HG02678 (cell line): ENCODE measurements at regions not wholly inside any gene's neighbourhood (a gene's known extent, or its start where the extent isn't known, plus 50 kb on each side); places are given as distances from the start of the nearest gene placed in this dataset.

ENCODE experiments used
- ATAC-seq: cut with Tn5 transposase; IDR thresholded peaks from one replicate; pipeline ENCODE4 v1.9.1; 2021; ENCODE audit warnings: mild to moderate bottlenecking, moderate library complexity; ENCODE audit not compliant: unreplicated experiment

- ATAC-seq, result no peak
Observed at GRCh38 chr1:94620345-94621031, 78.9 kb upstream of the F3 start.

GRCh38 chr1:94619731-94620130 lies 78.2 kb upstream of the F3 start:
- no peak for ATAC-seq

DNA sequence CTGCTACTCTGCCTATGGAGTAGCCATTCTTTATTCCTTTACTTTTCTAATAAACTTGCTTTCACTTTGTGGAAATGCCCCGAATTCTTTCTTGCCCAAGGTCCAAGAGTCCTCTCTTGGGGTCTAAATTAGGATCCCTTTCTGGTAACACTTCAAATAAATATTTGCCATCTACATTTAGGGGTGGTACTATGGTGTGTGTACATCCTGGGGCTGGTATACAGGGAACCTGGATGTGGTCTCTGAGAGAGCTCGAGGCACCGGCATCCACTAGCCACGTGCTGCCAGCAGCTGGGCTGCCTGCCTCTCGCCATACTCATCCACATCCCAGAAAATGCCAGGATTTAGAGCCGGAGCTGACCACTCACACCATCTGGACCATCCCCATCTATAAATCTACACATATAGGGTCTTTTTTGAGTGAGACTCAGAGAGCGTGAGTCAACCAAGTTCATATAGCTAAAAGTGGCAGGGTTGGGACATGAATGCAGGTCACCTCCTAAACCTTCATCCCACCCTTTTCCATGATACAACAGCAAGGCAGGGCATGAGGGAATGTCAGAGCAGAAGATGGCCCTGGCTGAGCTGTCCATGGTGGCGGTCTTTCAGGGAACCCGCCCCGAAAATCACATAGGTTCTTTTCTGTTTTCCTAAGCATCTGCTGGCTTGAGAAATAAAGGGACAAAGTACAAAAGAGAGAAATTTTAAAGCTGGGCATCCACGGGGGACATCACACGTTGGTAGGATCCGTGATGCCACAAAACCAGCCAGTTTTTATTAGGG lies 76.6 kb upstream of the F3 start:
- ATAC-seq, result no peak

DNA sequence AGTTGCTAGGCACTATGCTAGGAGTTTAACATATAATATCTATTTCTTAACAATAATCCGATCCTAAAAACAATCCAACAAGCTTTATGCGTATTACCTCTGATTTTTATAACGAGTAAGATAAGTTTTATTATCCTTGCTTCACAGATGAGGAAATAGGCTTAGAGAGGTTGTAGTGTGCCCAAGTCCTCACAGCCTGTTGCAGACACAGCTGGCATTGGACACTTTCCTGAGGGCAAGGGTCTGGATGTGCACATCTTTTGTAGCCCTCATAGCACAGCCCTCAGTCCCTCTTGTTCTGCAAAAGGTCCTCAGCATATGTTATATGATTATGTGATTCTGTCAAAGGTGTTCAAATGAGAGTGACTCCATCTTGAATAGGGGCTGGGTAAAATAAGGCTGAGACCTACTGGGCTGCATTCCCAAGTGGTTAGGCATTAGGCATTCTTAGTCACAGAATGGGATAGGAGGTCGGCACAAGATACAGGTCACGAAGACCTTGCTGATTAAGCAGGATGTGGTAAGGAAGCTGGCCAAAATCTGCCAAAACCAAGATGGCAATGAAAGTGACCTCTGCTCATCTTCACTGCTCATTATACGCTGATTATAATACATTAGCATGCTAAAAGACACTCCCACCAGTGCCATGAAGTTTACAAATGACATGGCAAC lies 75.7 kb upstream of the F3 start:
- ATAC-seq, result no peak

GRCh38 chr1:94616506-94616905 lies 74.9 kb upstream of the F3 start:
- no peak for ATAC-seq

DNA sequence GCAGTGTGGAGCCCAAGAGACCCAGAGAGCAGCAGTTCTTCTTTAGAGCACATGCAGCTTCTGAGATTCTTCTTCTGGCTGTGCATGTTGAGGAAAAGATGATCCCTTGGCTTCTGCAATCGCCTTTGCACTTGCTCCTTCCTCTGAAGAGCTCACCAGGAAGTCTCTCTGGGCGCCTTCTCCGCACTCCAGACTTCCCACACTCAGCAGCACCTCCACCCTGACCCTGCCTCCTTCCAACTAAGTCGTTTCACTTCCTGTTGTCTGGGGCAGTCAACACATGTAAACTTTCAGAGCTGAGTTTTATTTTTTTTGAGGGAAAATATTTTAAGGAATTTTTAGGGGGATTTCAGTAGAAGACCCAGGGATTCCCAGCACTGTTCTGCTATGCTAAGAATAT lies 73.4 kb upstream of the F3 start:
- ATAC-seq, result no peak

- no peak for ATAC-seq
Observed at GRCh38 chr1:94614168-94614815, 72.7 kb upstream of the F3 start.

DNA sequence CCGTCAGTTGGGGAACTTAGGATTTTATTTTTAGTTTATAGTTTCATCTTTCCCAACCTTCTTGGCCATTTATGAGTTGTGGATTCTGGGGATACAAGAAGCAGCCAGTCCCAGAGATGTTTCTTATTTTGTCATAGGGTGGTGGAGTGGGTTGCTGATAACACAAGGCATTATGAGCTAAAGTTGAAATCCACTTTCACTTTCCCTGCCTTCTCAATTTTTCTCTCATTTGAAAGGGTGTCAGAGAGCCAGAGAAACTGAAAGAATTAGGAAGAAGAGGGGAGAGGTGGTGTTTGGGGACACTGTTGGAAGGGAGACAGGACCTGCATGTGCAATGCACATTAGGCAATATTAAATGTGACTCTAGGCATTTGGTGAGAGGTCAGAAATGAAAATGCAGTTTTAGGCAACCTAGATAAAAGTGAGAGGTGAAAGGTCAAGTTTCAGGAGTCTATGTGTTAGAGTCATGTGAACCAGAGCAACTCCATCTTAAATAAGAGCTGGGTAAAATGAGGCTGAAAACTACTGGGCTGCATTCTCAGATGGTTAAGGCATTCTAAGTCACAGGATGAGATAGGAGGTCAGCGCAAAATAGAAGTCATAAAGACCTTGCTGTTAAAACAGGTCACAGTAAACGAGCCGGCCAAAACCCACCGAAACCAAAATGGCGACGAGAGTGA lies 71.1 kb upstream of the F3 start:
- no peak for ATAC-seq

GRCh38 chr1:94611681-94612475 lies 70.3 kb upstream of the F3 start:
- no peak for ATAC-seq

DNA sequence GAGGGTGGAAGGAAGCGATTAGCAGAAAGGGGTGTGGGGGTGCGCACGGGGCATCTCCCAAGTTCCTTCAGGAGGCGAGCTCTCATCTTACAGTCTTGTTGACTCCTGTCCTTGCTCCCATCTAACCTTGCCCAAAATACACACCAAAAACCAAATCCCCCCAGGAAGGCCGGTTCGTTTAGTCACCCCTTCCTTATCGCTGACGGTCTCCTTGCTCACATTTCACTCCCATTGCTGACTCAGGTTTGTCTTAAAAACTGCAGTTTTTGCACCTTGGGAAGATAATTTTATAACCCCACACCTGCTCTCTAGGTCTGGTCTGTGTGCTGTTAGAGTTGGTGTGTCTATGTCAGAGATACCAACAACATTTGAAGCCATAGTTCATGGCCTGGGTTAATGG lies 68.1 kb upstream of the F3 start:
- ATAC-seq, result no peak

DNA sequence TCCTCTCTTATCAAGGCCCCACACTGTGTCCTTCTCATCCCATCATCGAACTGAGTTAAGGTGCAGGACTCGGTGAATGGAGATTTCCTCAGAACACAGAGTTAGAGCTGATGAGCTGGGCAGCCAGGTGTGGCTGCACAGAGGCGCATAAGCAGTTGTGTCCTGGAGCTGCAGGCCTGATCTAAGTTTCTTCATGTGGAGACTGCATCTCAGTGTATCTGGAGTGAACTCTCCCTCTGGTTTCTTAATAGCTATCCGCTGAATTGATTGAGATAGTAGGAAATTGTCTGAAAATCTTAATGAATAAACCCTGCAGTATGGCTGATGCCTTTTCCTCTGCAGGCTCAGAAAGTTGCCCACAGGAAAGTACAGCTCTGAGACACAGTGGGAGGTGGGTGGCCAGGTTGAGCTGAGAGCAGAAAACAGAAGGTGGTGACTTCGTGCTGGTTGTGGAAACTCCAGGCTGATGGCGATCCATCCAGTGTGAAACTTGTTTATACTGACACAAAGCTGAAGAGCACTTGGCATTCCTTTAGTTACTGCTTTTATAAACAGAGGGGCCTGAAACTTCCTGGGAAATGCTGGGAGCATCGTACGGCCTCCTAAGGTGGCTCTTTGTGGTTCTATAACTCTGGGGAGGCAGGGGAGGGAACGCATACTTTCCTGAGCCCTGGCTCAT lies 67.4 kb upstream of the F3 start:
- no peak for ATAC-seq

DNA sequence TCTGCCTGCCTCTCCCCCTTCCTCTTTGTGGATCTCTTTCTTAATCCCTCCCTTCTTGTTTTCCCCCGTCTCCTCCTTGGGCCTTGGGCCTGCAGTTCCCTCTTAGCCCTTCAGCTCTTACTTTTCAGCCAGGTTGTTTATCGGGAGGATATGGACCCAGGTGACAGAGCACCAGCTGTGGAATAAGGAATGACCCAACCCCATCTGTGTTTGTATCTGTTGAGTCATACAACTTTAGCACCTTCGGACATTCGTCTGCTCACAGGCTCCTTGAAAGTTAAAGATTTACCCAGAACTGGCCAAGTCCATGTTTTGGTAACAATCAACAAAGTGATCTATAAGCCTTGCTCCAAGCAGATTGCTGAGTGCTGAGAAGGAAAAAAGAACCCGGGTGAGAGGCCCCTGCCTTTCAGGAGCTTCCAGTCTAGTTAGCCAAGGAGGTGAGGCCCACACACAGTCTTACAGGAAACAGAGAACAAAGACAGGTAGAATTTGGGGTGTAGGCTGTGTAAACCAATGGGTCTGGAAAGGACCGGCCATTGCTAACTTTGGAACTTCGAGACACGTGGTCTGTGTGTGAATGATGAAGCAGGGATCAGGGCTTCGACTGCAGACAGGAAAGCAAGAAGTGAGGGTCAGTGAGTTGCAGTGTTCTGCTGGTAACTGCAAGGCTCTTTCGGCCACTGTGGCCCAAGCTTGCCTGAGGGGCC lies 66.7 kb upstream of the F3 start:
- no peak for ATAC-seq

GRCh38 chr1:94607398-94607797 lies 65.8 kb upstream of the F3 start:
- ATAC-seq, result no peak

GRCh38 chr1:94606471-94606870 lies 64.9 kb upstream of the F3 start:
- ATAC-seq, result no peak

GRCh38 chr1:94603663-94604062 lies 62.1 kb upstream of the F3 start:
- ATAC-seq, result no peak

DNA sequence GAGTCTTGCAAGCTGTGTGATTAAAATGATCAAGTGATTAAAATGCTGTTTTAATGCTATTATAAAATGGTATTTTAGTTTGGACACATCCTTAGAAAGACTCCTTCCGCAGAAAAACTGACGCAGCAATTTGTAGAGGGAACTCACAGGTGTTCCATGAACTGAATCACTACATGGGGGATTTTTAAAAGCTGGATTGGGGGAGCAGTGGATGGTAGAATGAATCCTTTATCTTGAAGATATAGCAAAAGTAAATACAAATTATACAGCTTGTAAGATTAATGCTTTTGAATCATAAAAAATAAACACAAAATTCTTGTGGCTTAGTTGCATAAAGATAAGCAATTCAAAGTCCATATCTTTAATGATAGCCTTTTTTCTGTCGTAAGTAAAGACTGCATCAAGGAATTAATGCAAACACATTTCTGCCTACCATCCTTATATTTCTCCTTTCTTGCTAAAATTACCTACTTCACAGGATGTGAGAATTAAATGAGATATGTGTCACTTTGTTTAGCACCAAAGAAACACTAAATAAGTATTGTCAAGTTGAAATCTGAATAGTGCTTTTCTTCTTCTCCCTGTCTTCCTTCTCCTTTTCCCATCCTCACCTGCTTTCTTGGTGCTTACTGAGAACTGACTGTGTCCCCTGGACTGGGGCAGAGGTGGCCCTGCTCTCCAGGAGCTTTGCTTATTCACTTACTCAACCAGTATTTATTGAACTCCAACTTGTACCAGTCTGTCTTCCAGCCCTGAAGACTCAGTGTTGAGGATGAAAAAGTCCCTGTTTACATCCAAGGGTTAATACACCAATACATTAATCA lies 61.5 kb upstream of the F3 start:
- ATAC-seq, result no peak

DNA sequence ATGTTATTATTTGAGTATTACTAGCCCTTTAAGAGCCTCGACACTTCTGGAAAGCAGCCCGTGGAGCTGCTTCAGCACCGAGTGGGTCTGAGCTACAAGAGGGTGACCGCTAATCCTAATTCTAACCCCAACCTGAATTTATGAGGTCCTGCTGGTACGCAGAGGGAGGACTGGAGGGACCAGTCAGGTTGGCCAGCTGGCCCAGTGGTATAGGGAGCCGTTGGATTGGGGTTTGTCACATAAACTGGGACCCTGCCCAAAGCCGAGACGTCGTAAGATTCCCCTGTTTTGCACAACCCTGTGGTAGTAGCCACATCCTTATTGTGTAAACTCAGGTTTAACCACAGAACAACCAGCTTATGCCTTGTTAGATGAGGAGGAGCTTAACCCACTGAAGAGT lies 60.8 kb upstream of the F3 start:
- no peak for ATAC-seq

DNA sequence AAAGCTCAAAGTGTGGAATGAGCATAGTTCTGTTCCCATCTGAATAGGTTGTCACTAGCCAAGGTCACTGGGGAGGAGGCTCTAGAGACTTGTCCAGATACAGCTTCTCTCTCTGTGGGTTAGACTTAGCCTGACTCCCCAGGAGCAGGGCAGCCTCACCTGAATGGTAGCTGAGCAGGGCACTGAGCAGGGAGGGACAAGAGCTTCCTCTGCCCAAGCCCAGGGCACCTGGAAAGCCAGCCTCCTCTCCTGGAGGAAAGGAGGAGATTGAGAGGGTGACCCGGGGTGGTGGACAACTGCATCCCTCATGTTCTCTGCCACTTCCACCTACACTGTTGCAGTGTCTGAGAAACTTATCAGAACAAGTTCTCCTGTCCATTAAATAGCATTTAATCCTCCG lies 59.0 kb upstream of the F3 start:
- no peak for ATAC-seq
